ENCODE measurements at regions not wholly inside any gene's neighbourhood (a gene's known extent, or its start where the extent isn't known, plus 50 kb on each side); places are given as distances from the start of the nearest gene placed in this dataset.

- H3K4me3 ChIP-seq (ENCODE audit: low read depth, poor library complexity, severe bottlenecking): no peak overlapping the region
- intact Hi-C loops (cut with DNase I; ENCODE audit: low total_unique reads): no loop called here
- 54 to 64% methylated on average over 1 of the region's 1 CpG for WGBS, 2 donors
- TF ChIP-seq CTCF (IDR thresholded peaks at IDR 0.05): no peak
- no peak for TF ChIP-seq POLR2A (IDR thresholded peaks at IDR 0.05)
- DNase-seq (ENCODE audit: low spot score in 2 of 2): no peak
Measured at GRCh38 chr4:16450724-16451123, 224.5 kb upstream of the TAPT1 start.

GRCh38 chr4:16450031-16450430, 223.8 kb upstream of the TAPT1 start:
- TF ChIP-seq POLR2A (IDR thresholded peaks at IDR 0.05) (no peak), CTCF (IDR thresholded peaks at IDR 0.05) (no peak)
- 44 to 52% methylated on average over 3 of the region's 3 CpGs for WGBS, 2 donors
- H3K4me3 ChIP-seq (ENCODE audit: low read depth, poor library complexity, severe bottlenecking): no peak overlapping the region
- DNase-seq (ENCODE audit: low spot score in 2 of 2): no peak
- intact Hi-C loops (cut with DNase I; ENCODE audit: low total_unique reads): no loop called here

- intact Hi-C loops (cut with DNase I; ENCODE audit: low total_unique reads): loop anchor here (5.0 kb wide), 1 partner anchor 748 kb away; no protein-coding TSS in a partner anchor
- H3K4me3 ChIP-seq (ENCODE audit: low read depth, poor library complexity, severe bottlenecking): no peak overlapping the region
- no peak for DNase-seq (ENCODE audit: low spot score in 2 of 2)
- 39 to 42% methylated on average over 2 of the region's 2 CpGs for WGBS, 2 donors
- no peak for TF ChIP-seq CTCF (IDR thresholded peaks at IDR 0.05)
- no peak for TF ChIP-seq POLR2A (IDR thresholded peaks at IDR 0.05)
Measured at GRCh38 chr4:16449406-16449805, 223.1 kb upstream of the TAPT1 start.

GRCh38 chr4:16448241-16448840, 222.1 kb upstream of the TAPT1 start:
- DNase-seq (ENCODE audit: low spot score in 2 of 2): no peak
- no peak for TF ChIP-seq CTCF (IDR thresholded peaks at IDR 0.05)
- TF ChIP-seq POLR2A (IDR thresholded peaks at IDR 0.05): no peak
- intact Hi-C loops (cut with DNase I; ENCODE audit: low total_unique reads): loop anchor here (5.0 kb wide), 1 partner anchor 749 kb away; no protein-coding TSS in a partner anchor
- H3K4me3 ChIP-seq (ENCODE audit: low read depth, poor library complexity, severe bottlenecking): no peak overlapping the region
- 90 to 92% methylated on average over 9 of the region's 9 CpGs for WGBS, 2 donors

GRCh38 chr4:16443504-16444088, 217.3 kb upstream of the TAPT1 start:
- intact Hi-C loops (cut with DNase I; ENCODE audit: low total_unique reads): no loop called here

More at GRCh38 chr4:16443504-16444088, 217.3 kb upstream of the TAPT1 start:
- no peak for TF ChIP-seq POLR2A (IDR thresholded peaks at IDR 0.05)
- TF ChIP-seq CTCF (IDR thresholded peaks at IDR 0.05): no peak
- DNase-seq (ENCODE audit: low spot score in 2 of 2): no peak
- 62 to 73% methylated on average over 2 of the region's 2 CpGs for WGBS, 2 donors
- H3K4me3 ChIP-seq (ENCODE audit: low read depth, poor library complexity, severe bottlenecking): no peak overlapping the region

All from lower leg skin (tissue), 4 donors.